A673 (cell line): ENCODE measurements at regions not wholly inside any gene's neighbourhood (a gene's known extent, or its start where the extent isn't known, plus 50 kb on each side); places are given as distances from the start of the nearest gene placed in this dataset.

Experiments used
- BruUV-seq: library from RNA; stranded (reverse); fragments of 400-500 nt; replicated peaks from 2 replicates; lab custom pipeline; 2021; lab: Mats Ljungman, UMichigan
- CTCF ChIA-PET: fragments of 300-600 bp; sonication (Branson Sonifier 250); formaldehyde crosslinking; loops from one replicate; lab custom pipeline; 2022; ENCODE audit warnings: antibody characterized with exemption; lab: Charles Lee
- POLR2A ChIA-PET: fragments of 300-600 bp; sonication (Branson Sonifier 250); formaldehyde crosslinking; loops from one replicate; lab custom pipeline; 2022; ENCODE audit warnings: antibody characterized with exemption; ENCODE audit not compliant: low non-redundant PET; lab: Charles Lee
- DNase-seq: peaks from one replicate; pipeline ENCODE4 v3.0.0-alpha.2; 2015; ENCODE audit warnings: low spot score
- H3K27ac ChIP-seq: fragments of 200-600 bp; sonication (generic); 2 replicates; pipeline ENCODE4 v1.5.1; 2016; ENCODE audit warnings: mixed run types, low read depth, mild to moderate bottlenecking, mixed read lengths, antibody characterized with exemption, low read length; ENCODE audit not compliant: poor library complexity, severe bottlenecking
- H3K27me3 ChIP-seq: fragments of 200-600 bp; sonication (generic); replicated peaks from 2 replicates; pipeline ENCODE4 v1.6.1; 2017; ENCODE audit warnings: mixed run types, low read depth, mild to moderate bottlenecking, mixed read lengths, antibody characterized with exemption, low read length; ENCODE audit not compliant: insufficient read depth, poor library complexity
- H3K36me3 ChIP-seq: fragments of 200-600 bp; sonication (generic); 2 replicates; pipeline ENCODE4 v1.6.1; 2016; ENCODE audit warnings: mixed run types, mild to moderate bottlenecking, mixed read lengths, antibody characterized with exemption, low read length; ENCODE audit not compliant: insufficient read depth, poor library complexity, severe bottlenecking
- H3K4me1 ChIP-seq: fragments of 200-600 bp; sonication (generic); 2 replicates; pipeline ENCODE4 v1.6.1; 2017; ENCODE audit warnings: mixed run types, mild to moderate bottlenecking, mixed read lengths, antibody characterized with exemption, low read length; ENCODE audit not compliant: insufficient read depth, poor library complexity, severe bottlenecking
- H3K4me3 ChIP-seq: fragments of 200-600 bp; sonication (generic); 2 replicates; pipeline ENCODE4 v1.5.1; 2016; ENCODE audit warnings: low read depth, mixed run types, mild to moderate bottlenecking, mixed read lengths, low read length; ENCODE audit not compliant: poor library complexity, severe bottlenecking
- H3K9me3 ChIP-seq: fragments of 200-600 bp; sonication (generic); 2 replicates; pipeline ENCODE4 v1.6.1; 2016; ENCODE audit warnings: mixed run types, low read depth, mild to moderate bottlenecking, mixed read lengths, antibody characterized with exemption, low read length; ENCODE audit not compliant: poor library complexity, severe bottlenecking
- EZH2 ChIP-seq: fragments of 200-600 bp; sonication (generic); IDR thresholded peaks from 2 replicates; pipeline ENCODE4 v1.6.1; 2017; ENCODE audit warnings: borderline replicate concordance, low read depth, mild to moderate bottlenecking, mixed read lengths, antibody characterized with exemption, low read length; ENCODE audit not compliant: poor library complexity, severe bottlenecking
- intact Hi-C: fragments of 100-400 bp; cut with micrococcal nuclease; formaldehyde crosslinking; loops from one replicate; pipeline ENCODE4 v1.10.0; 2022; ENCODE audit not compliant: unreplicated experiment
- TF ChIP-seq, protein P1 (sequence below): fragments of 300-800, 200-600 bp; sonication (generic); conservative IDR thresholded peaks from 2 replicates; pipeline ENCODE4 v1.5.1; 2017; ENCODE audit warnings: low read depth, mild to moderate bottlenecking, antibody characterized with exemption, low read length, moderate library complexity, mixed read lengths

DNA sequence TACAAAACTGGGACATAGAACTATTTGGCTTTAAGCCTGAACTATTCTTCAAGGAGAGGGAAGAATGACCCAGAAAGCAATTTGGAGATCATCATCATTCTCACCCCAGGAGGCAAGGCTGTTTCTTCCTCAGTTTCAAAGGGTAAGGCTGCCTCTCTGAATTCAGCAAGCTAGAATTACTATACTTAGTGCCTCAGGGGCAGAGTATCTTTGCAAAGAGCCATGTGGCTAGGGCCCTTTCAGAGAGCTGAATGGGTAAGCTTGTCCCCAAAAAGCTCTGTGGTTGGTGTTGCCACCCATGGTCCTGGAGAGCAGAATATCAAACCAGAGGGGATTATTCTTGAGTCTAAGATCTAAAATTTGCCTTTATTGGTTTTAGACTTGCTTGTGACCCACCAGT is 720.3 kb upstream of the ARPP21 start:
- TF ChIP-seq, protein P1, sequence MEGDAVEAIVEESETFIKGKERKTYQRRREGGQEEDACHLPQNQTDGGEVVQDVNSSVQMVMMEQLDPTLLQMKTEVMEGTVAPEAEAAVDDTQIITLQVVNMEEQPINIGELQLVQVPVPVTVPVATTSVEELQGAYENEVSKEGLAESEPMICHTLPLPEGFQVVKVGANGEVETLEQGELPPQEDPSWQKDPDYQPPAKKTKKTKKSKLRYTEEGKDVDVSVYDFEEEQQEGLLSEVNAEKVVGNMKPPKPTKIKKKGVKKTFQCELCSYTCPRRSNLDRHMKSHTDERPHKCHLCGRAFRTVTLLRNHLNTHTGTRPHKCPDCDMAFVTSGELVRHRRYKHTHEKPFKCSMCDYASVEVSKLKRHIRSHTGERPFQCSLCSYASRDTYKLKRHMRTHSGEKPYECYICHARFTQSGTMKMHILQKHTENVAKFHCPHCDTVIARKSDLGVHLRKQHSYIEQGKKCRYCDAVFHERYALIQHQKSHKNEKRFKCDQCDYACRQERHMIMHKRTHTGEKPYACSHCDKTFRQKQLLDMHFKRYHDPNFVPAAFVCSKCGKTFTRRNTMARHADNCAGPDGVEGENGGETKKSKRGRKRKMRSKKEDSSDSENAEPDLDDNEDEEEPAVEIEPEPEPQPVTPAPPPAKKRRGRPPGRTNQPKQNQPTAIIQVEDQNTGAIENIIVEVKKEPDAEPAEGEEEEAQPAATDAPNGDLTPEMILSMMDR: no peak
- CTCF ChIA-PET: no interaction called here
- Histone ChIP-seq H3K27ac (no peak overlapping the region), H3K27me3 (no peaks in the 10 kb centered on the region), H3K4me3 (no peak overlapping the region), H3K9me3 (no peaks in the 10 kb centered on the region), H3K36me3 (no peaks in the 10 kb centered on the region), H3K4me1 (no peaks in the 10 kb centered on the region)
- no TSS peak for BruUV-seq
- DNase-seq: peak; percentile 27
- intact Hi-C loops: no loop called here
- POLR2A ChIA-PET: no interaction called here

DNA sequence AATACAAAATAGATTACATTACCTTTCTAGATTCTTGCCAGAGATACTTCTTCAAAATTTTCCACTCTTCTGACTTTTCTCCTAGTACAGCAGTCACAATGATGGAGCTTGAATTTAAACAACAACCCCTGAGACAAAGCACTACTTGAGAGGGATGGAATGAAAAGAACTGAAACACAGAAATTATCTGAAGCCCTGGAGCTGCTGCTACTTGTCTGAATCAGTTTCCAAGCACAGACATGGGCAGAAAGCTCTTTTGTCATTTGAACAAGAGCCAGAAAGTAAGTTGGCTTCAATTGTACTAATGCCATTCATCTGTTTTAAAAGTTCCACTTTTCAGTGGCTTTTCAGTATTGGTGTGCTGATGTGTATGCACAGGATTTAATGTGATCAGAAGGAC is 718.5 kb upstream of the ARPP21 start:
- Histone ChIP-seq H3K4me3 (no peak overlapping the region), H3K9me3 (no peaks in the 10 kb centered on the region), H3K36me3 (no peaks in the 10 kb centered on the region), H3K27ac (no peak overlapping the region), H3K4me1 (no peaks in the 10 kb centered on the region), H3K27me3 (no peaks in the 10 kb centered on the region)
- CTCF ChIA-PET: no interaction called here
- TF ChIP-seq, protein P1: no peak
- no peak for TF ChIP-seq EZH2
- POLR2A ChIA-PET: no interaction called here
- no peak for DNase-seq
- BruUV-seq: no TSS peak
- intact Hi-C loops: no loop called here

DNA sequence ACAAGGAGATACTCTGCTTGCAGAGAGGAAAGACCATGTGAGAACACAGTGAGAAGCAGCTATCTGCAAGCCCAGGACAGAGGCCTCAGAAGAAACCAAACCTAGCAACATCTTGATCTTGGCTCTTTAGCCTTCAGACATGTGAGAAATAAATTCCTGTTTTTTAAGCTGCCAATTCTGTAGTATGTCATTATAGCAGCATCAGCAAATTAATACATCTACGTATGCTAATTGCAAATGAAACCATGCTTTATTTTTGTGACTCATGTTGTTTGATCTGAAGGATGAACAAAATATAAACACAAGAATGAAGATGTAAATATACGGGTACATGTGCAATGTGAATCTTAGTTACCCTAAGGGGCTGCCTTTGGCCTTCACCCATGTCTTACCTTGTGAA is 714.4 kb upstream of the ARPP21 start:
- no peak for TF ChIP-seq EZH2
- TF ChIP-seq, protein P1: no peak

More for the DNA sequence above, 714.4 kb upstream of the ARPP21 start:
- DNase-seq: no peak
- ChIA-PET POLR2A (no interaction called here), CTCF (no interaction called here)
- Histone ChIP-seq H3K27ac (no peak overlapping the region), H3K36me3 (no peaks in the 10 kb centered on the region), H3K9me3 (no peaks in the 10 kb centered on the region), H3K4me3 (no peak overlapping the region), H3K4me1 (peaks cover 4% of the 10 kb centered on the region), H3K27me3 (no peaks in the 10 kb centered on the region)
- intact Hi-C loops: no loop called here
- BruUV-seq: no TSS peak
